Activated naive CD4-positive, alpha-beta T cell treated with anti-CD3 and anti-CD28 coated beads, Interleukin-2, amount 50 U/mL, for 16 hours (primary cell): ENCODE measurements at regions not wholly inside any gene's neighbourhood (a gene's known extent, or its start where the extent isn't known, plus 50 kb on each side); places are given as distances from the start of the nearest gene placed in this dataset.

Source experiments
- DNase-seq: peaks from one replicate; pipeline ENCODE4 v3.0.0-alpha.2; 2020

- no peak for DNase-seq
These were observed 306.2 kb upstream of the ADAMTSL1 start for GRCh38 chr9:18167733-18168132.

GRCh38 chr9:18173923-18174322, 300.0 kb upstream of the ADAMTSL1 start:
- DNase-seq, result no peak

GRCh38 chr9:18182636-18183035, 291.3 kb upstream of the ADAMTSL1 start:
- DNase-seq, result no peak

- DNase-seq, result no peak
These were observed 290.0 kb upstream of the ADAMTSL1 start for GRCh38 chr9:18183974-18184373.

- DNase-seq, result no peak
These were observed 289.6 kb upstream of the ADAMTSL1 start for GRCh38 chr9:18184401-18184800.

- no peak for DNase-seq
These were observed 288.8 kb upstream of the ADAMTSL1 start for GRCh38 chr9:18185196-18185595.

- no peak for DNase-seq
These were observed 285.0 kb upstream of the ADAMTSL1 start for GRCh38 chr9:18188971-18189370.

GRCh38 chr9:18189871-18190670, 283.9 kb upstream of the ADAMTSL1 start:
- no peak for DNase-seq

GRCh38 chr9:18190671-18191374, 283.1 kb upstream of the ADAMTSL1 start:
- no peak for DNase-seq

GRCh38 chr9:18194316-18194715, 279.6 kb upstream of the ADAMTSL1 start:
- DNase-seq, result no peak

GRCh38 chr9:18195223-18195622, 278.7 kb upstream of the ADAMTSL1 start:
- DNase-seq, result no peak

- no peak for DNase-seq
These were observed 271.0 kb upstream of the ADAMTSL1 start for GRCh38 chr9:18202924-18203323.

- no peak for DNase-seq
These were observed 266.2 kb upstream of the ADAMTSL1 start for GRCh38 chr9:18207735-18208134.

- DNase-seq, result no peak
These were observed 265.5 kb upstream of the ADAMTSL1 start for GRCh38 chr9:18208166-18209059.

- DNase-seq, result no peak
These were observed 258.3 kb upstream of the ADAMTSL1 start for GRCh38 chr9:18215626-18216025.

- no peak for DNase-seq
These were observed 257.6 kb upstream of the ADAMTSL1 start for GRCh38 chr9:18216376-18216775.

- DNase-seq, result no peak
These were observed 245.9 kb upstream of the ADAMTSL1 start for GRCh38 chr9:18228101-18228500.

- no peak for DNase-seq
These were observed 243.8 kb upstream of the ADAMTSL1 start for GRCh38 chr9:18229992-18230676.

GRCh38 chr9:18233311-18233710, 240.6 kb upstream of the ADAMTSL1 start:
- DNase-seq, result no peak

GRCh38 chr9:18233776-18234445, 240.0 kb upstream of the ADAMTSL1 start:
- DNase-seq, result no peak

GRCh38 chr9:18235181-18235908, 238.6 kb upstream of the ADAMTSL1 start:
- no peak for DNase-seq
